GM23248 (cell line): ENCODE measurements at regions not wholly inside any gene's neighbourhood (a gene's known extent, or its start where the extent isn't known, plus 50 kb on each side); places are given as distances from the start of the nearest gene placed in this dataset.

Experiments used
- DNase-seq: peaks from one replicate; pipeline ENCODE4 v3.0.0-alpha.2; 2015
- H2AFZ ChIP-seq: fragments of 200-600 bp; sonication (generic); 2 replicates; pipeline ENCODE4 v1.6.1; 2016; ENCODE audit warnings: antibody characterized with exemption
- H3F3A ChIP-seq: fragments of 200-600 bp; sonication (generic); 2 replicates; pipeline ENCODE4 v1.6.1; 2016; ENCODE audit warnings: mild to moderate bottlenecking, antibody characterized with exemption, mixed run types; ENCODE audit not compliant: insufficient read depth
- H3K27ac ChIP-seq: fragments of 200-600 bp; sonication (generic); 2 replicates; pipeline ENCODE4 v1.5.1; 2016; ENCODE audit warnings: mild to moderate bottlenecking
- H3K27me3 ChIP-seq: fragments of 200-600 bp; sonication (generic); replicated peaks from 2 replicates; pipeline ENCODE4 v1.6.1; 2016; ENCODE audit warnings: mild to moderate bottlenecking; ENCODE audit not compliant: insufficient read depth
- H3K36me3 ChIP-seq: fragments of 200-600 bp; sonication (generic); 2 replicates; pipeline ENCODE4 v1.6.1; 2016; ENCODE audit warnings: low read depth, mild to moderate bottlenecking
- H3K4me1 ChIP-seq: fragments of 200-600 bp; sonication (generic); 2 replicates; pipeline ENCODE4 v1.6.1; 2016; ENCODE audit warnings: mild to moderate bottlenecking; ENCODE audit not compliant: insufficient read depth
- H3K4me2 ChIP-seq: fragments of 200-600 bp; sonication (generic); one replicate; pipeline ENCODE4 v1.6.1; 2016; ENCODE audit warnings: mild to moderate bottlenecking; ENCODE audit not compliant: unreplicated experiment
- H3K4me3 ChIP-seq: fragments of 200-600 bp; sonication (generic); 2 replicates; pipeline ENCODE4 v1.5.1; 2016; ENCODE audit warnings: mild to moderate bottlenecking
- H3K79me2 ChIP-seq: fragments of 200-600 bp; sonication (generic); 2 replicates; pipeline ENCODE4 v1.6.1; 2016; ENCODE audit warnings: mild to moderate bottlenecking; ENCODE audit not compliant: insufficient read depth
- H3K9ac ChIP-seq: fragments of 200-600 bp; sonication (generic); 2 replicates; pipeline ENCODE4 v1.6.1; 2016; ENCODE audit warnings: mild to moderate bottlenecking
- H3K9me2 ChIP-seq: fragments of 200-600 bp; sonication (generic); 2 replicates; pipeline ENCODE4 v1.6.1; 2016; ENCODE audit warnings: mixed run types, mild to moderate bottlenecking, moderate library complexity; ENCODE audit not compliant: insufficient read depth
- H3K9me3 ChIP-seq: fragments of 200-600 bp; sonication (generic); one replicate; pipeline ENCODE4 v1.6.1; 2017; ENCODE audit warnings: low read depth
- H4K20me1 ChIP-seq: fragments of 200-600 bp; sonication (generic); 2 replicates; pipeline ENCODE4 v1.6.0; 2016; ENCODE audit not compliant: insufficient read depth
- EZH2 ChIP-seq: fragments of 200-600 bp; sonication (generic); IDR thresholded peaks from 2 replicates; pipeline ENCODE4 v1.6.1; 2018; ENCODE audit warnings: antibody characterized with exemption, mild to moderate bottlenecking; ENCODE audit not compliant: insufficient read depth, poor library complexity, severe bottlenecking
- EZH2phosphoT487 ChIP-seq: fragments of 200-600 bp; sonication (generic); IDR thresholded peaks from 2 replicates; pipeline ENCODE4 v1.6.1; 2018; ENCODE audit warnings: antibody characterized with exemption, moderate library complexity, mild to moderate bottlenecking, low read depth; ENCODE audit not compliant: insufficient read depth
- WGBS, 2 experiments: methylation state at CpG; one replicate each; pipeline ENCODE4 v1.1.6; 2015 to 2017; ENCODE audit warnings: low lambda C conversion rate in 2 of 2, low coverage in 1 of 2; ENCODE audit errors: missing lambda C conversion rate in 2 of 2; 5-methylcytosine and 5-hydroxymethylcytosine counted together
- in situ Hi-C: fragments of 300-500 bp; cut with MboI; formaldehyde crosslinking; loops from 2 replicates; pipeline ENCODE4 v1.15.0; 2020

DNA sequence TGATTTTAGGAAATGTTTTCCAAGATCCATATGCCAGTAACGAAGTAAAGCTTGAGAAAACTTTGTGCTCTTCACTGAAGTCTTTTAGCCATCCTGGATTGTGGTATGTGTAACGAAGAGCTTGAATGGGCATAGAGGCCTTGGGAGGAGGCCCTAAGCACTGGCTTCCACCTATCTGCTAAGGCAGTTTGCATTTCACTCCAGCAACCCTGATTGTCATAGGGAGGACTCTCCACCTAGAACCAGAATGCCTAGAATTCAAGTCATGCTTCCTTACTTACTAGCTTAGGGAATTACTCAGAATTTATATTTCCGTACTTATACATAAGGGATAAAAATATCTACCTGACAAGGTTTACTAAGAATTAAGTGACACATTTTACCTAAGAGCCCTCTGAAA, 451.5 kb downstream of the FBXO15 start:
- Histone ChIP-seq H3K27me3 (no peaks in the 10 kb centered on the region), H3K79me2 (no peaks in the 10 kb centered on the region), H3K36me3 (no peaks in the 10 kb centered on the region), H2AFZ (no peak overlapping the region), H3K27ac (no peak overlapping the region), H3K4me2 (no peak overlapping the region), H3K9me3 (no peaks in the 10 kb centered on the region), H3K9me2 (no peaks in the 10 kb centered on the region), H3K9ac (no peak overlapping the region), H3F3A (peaks cover 2% of the 10 kb centered on the region; the same call in 1 of the 2 replicates), H4K20me1 (no peaks in the 10 kb centered on the region), H3K4me1 (peaks cover 4% of the 10 kb centered on the region), H3K4me3 (no peak overlapping the region)
- no peak for TF ChIP-seq EZH2phosphoT487
- TF ChIP-seq EZH2 = no peak
- 69 to 71% methylated on average over 3 of the region's 3 CpGs for WGBS, 2 experiments
- no peak for DNase-seq
- in situ Hi-C loops = no loop called here

DNA sequence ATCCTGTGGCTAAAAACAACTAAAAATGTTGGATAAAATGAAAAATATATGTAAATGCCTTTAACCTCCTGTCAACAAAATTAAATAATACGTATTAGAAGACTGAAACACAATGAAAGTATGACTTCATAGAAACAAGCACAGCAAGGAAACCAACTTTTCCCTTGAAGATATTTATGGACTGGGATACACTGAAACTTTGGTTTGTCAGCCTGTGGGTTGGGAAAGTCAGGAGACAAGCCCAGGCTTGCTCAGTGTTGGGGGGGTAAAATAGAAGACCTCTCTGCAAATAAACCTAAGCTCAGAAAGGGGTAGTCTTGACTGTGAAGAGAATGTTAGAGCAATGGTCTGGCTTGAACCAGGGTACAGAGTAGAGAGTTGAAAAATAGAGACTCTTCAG, 454.5 kb downstream of the FBXO15 start:
- 90 to 91% methylated on average over 1 of the region's 1 CpG for WGBS, 2 experiments
- H3K9me2 ChIP-seq = no peaks in the 10 kb centered on the region
- H3K4me3 ChIP-seq = no peak overlapping the region
- TF ChIP-seq EZH2 (no peak), EZH2phosphoT487 (no peak)
- in situ Hi-C loops = no loop called here
- no peak overlapping the region for H3K4me2 ChIP-seq
- peaks cover 32% of the 10 kb centered on the region for H3F3A ChIP-seq
- no peaks in the 10 kb centered on the region for H3K27me3 ChIP-seq
- H3K79me2 ChIP-seq = no peaks in the 10 kb centered on the region
- peaks cover 25% of the 10 kb centered on the region for H3K4me1 ChIP-seq
- H2AFZ ChIP-seq = no peak overlapping the region
- no peaks in the 10 kb centered on the region for H4K20me1 ChIP-seq
- no peak overlapping the region for H3K27ac ChIP-seq
- H3K36me3 ChIP-seq = no peaks in the 10 kb centered on the region
- no peak for DNase-seq
- no peak overlapping the region for H3K9ac ChIP-seq
- no peaks in the 10 kb centered on the region for H3K9me3 ChIP-seq

DNA sequence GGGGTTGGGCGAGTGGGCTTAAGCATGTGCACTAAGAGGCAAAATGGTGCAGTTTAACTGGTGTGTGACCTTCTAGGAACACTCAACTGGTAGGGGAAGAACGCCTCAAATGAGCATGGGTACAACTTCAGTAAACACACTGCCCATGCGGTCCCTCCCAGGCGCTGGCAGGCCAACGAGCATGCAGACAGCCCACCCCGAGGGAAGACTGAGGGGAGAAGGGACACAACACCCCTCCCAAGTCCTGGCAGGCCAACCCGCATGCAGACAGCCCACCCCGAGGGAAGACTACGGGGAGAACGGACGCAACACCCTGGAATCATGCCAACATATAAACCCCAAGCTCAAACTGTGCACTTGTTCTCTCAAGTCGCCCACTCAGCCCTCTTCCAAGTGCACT, 456.0 kb downstream of the FBXO15 start:
- Histone ChIP-seq H3K4me1 (peaks cover 25% of the 10 kb centered on the region), H3K9ac (0 out of 2 replicates have a peak overlapping the region, but pooled peaks have one; percentile 8), H3K4me2 (no peak overlapping the region), H3K9me3 (no peaks in the 10 kb centered on the region), H3K36me3 (no peaks in the 10 kb centered on the region), H3K27me3 (no peaks in the 10 kb centered on the region), H3F3A (peaks cover 32% of the 10 kb centered on the region), H2AFZ (peak overlapping the region; percentile 62), H3K4me3 (no peak overlapping the region), H3K79me2 (no peaks in the 10 kb centered on the region), H3K27ac (peak overlapping the region; percentile 37), H3K9me2 (no peaks in the 10 kb centered on the region), H4K20me1 (no peaks in the 10 kb centered on the region)
- in situ Hi-C loops = no loop called here
- no peak for DNase-seq
- TF ChIP-seq EZH2 (no peak), EZH2phosphoT487 (no peak)
- 78 to 83% methylated on average over 12 of the region's 12 CpGs for WGBS, 2 experiments

GRCh38 chr18:73691118-73691517, 456.5 kb downstream of the FBXO15 start:
- Histone ChIP-seq H3K4me1 (peaks cover 25% of the 10 kb centered on the region), H3K36me3 (no peaks in the 10 kb centered on the region), H3K27me3 (no peaks in the 10 kb centered on the region), H3K9ac (0 out of 2 replicates have a peak overlapping the region, but pooled peaks have one; percentile 8), H3K79me2 (no peaks in the 10 kb centered on the region), H3K9me3 (no peaks in the 10 kb centered on the region), H3K27ac (peak overlapping the region; percentile 71), H3K9me2 (no peaks in the 10 kb centered on the region), H2AFZ (peak overlapping the region; percentile 62), H3F3A (peaks cover 32% of the 10 kb centered on the region), H4K20me1 (no peaks in the 10 kb centered on the region), H3K4me3 (no peak overlapping the region), H3K4me2 (peak overlapping the region; percentile 12)
- in situ Hi-C loops = no loop called here
- DNase-seq = peak; percentile 81
- 11 to 15% methylated on average over 6 of the region's 6 CpGs for WGBS, 2 experiments
- no peak for TF ChIP-seq EZH2
- no peak for TF ChIP-seq EZH2phosphoT487

- H4K20me1 ChIP-seq = no peaks in the 10 kb centered on the region
- peaks cover 26% of the 10 kb centered on the region for H3K4me1 ChIP-seq
- no peaks in the 10 kb centered on the region for H3K9me2 ChIP-seq
- peaks cover 32% of the 10 kb centered on the region for H3F3A ChIP-seq
- no peaks in the 10 kb centered on the region for H3K36me3 ChIP-seq
- H3K27ac ChIP-seq = peak overlapping the region; percentile 71; the same call in 1 of the 2 replicates
- no peaks in the 10 kb centered on the region for H3K79me2 ChIP-seq
- 50 to 58% methylated on average over 3 of the region's 3 CpGs for WGBS, 2 experiments
- TF ChIP-seq EZH2phosphoT487 (no peak), EZH2 (no peak)
- peak overlapping the region; percentile 12 for H3K4me2 ChIP-seq
- H2AFZ ChIP-seq = 0 out of 2 replicates have a peak overlapping the region, but pooled peaks have one; percentile 25
- in situ Hi-C loops = no loop called here
- DNase-seq = peak; percentile 10
- no peaks in the 10 kb centered on the region for H3K9me3 ChIP-seq
- H3K4me3 ChIP-seq = no peak overlapping the region
- H3K27me3 ChIP-seq = no peaks in the 10 kb centered on the region
- H3K9ac ChIP-seq = no peak overlapping the region
These were observed 457.4 kb downstream of the FBXO15 start for GRCh38 chr18:73690222-73690621.
